HG03095 (cell line): ENCODE measurements at regions not wholly inside any gene's neighbourhood (a gene's known extent, or its start where the extent isn't known, plus 50 kb on each side); places are given as distances from the start of the nearest gene placed in this dataset.
"Not testable (repeated sequence)": the region's sequence is repeated elsewhere in the genome, so short reads cannot be mapped to it uniquely, and the experiment has no call there.

Source experiments
- ATAC-seq: cut with Tn5 transposase; IDR thresholded peaks from one replicate; pipeline ENCODE4 v1.9.1; 2021; ENCODE audit warnings: moderate library complexity; ENCODE audit not compliant: unreplicated experiment

DNA sequence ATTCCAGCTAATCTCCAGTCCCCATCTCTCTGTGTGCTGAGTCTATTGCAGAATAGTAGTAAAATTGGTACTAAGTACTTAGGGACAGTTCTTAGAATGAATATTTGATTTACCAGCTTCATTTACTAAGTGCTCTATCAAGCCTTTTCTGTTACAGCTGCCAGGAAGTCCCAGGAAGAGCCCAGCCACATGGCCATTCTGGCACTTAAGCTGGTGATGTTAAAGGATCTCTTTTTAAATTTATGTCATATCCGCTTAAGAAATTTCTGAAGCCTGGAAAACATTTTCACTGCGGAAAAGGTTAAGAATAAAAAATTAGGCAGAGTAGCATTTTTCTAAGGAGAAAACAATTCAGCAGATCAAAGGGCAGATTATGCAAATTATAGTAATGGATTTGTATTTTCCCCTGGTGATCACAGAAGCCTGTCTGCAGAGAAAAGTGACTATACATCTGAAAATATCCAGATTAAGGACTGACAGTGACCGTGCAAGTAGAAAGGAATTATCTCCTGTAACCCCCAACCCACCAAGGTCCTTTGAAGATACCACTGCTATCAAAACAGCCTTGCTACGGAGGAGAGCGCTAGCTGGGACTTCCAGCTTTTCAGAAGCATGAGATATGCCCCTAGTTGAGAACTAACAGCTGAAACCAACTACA lies 260.8 kb downstream of the SH3BP4 start:
- no peak for ATAC-seq

DNA sequence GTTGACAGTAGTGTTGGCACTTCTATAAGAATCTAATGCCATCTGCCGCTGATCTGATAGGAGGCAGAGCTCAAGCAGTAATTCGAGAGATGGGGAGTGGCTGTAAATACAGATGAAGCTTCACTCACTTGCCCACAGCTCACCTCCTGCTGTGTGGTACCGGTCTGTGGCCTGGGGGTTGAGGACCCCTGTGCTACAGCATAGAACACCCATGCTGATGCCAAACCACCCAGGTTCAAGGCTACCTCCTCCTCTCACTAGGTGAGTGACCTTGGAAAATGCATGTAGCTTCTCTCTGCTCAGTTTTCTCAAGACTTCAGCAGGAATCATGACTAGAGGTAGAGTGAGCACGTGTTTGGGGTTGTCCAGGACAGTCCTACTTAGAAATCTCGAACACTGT lies 263.4 kb downstream of the SH3BP4 start:
- ATAC-seq: no peak

DNA sequence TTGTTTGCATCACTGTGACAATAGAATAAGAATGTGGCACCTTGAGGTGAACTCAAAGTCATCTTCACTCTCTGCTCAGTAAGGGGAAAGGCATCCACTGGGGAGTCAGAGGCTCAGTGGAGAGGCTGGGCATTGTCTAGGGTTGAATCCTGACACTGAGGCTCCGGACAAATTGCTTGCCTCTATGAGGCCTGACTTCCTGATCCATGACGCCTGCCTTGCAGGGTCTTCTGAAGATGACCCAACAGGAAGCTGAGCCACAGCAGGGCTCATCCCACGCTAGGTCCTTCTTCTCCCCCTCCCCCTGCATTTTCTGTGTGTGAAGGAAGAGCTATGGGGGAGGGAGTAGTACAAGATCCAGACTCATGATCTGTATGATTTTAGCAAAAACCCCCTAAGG lies 265.1 kb downstream of the SH3BP4 start:
- no peak for ATAC-seq

DNA sequence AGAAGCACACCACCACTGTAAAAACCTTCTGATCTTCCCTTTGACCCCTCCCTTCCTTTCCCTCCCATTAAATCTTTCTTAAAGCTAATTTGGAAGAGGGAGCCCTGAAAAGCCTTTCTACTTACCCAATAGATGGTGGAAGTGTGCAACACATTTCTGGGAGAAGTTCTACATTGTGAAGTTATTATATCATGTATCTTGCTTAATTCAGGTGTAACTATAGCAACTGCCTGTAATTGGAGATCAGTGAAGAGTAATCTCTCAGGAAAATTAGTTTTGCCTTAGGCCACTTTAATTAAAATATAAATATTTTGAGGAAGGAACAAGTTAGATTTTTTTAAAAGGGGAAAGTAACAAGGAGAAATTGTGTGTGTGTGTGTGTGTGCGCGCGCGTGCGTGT lies 266.0 kb downstream of the SH3BP4 start:
- no peak for ATAC-seq

DNA sequence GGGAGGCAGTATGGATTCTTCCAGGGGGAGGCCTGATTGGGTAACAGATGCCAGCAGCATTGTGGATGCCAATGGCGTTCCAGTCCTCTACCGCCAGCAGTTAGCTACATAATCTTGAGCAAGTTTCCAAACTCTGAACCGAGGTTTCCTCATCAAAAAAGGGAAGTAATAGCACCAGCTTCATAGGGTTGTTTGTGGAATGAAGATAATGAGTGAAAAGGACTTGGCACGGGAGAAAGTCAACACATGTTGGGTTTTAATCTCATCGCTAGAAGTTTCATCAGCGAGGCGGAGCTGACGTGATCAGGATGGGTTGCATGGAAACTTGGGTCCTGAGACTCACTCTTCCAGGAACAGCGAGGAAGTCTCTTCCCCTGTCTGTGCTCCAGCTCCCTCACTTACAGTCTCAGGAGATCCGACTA lies 266.7 kb downstream of the SH3BP4 start:
- ATAC-seq: no peak

DNA sequence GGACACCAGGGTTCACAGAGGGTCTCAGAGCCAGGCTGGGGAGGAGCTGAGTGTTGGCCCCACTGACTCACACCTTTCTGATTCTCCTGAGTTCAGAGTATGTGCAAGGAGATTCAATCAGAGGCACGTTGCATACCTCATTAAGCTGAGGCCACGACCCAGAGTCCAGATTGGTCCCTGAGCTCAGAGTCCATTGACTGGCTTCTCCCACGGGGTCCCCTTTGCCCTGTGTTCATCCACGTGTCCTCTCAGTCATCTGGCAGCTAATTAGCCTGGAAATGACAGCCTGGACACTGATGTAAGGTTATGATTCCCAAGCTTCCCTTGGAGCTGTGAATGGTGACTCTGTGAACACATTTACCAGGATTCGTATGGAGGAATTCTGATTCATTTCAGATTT lies 267.2 kb downstream of the SH3BP4 start:
- ATAC-seq: no peak

DNA sequence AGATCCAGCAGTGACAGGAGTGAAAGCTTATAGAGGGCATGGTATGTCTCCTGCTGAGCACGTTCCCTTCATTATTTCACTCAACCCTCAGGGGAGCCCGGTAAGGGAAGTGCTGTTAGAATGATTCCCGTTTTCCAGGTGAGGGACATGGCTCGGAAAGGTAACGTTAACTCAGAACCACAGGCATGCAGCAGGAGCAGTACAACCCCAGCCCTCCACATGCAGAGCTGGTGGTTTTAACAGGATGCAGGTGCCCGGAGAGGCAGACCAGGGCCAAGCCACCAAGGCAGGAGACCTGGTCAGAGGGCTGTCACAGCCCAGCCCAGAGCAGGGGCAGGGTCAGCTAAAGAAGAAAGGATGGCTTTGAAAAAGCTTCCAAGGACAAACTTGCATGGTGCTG lies 268.5 kb downstream of the SH3BP4 start:
- no peak for ATAC-seq

DNA sequence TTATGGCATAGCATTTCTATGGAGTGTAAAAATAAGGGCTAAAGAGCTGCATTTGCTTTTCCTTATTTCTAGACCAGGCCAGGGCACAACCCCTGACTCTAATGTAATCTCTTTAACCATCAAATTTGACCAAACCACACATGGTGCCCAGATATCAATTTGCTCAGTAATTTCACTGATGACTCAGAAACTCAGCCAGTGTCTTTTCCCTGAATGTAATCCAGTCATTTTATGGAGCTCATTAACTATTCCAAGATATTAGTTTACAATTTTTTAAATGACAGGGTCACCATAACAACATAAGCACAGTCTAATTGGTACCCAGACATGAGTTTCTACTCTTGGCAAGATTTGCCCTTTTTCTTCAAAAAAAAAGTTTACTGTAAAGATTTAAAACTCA lies 270.8 kb upstream of the AGAP1 start:
- ATAC-seq: no peak

DNA sequence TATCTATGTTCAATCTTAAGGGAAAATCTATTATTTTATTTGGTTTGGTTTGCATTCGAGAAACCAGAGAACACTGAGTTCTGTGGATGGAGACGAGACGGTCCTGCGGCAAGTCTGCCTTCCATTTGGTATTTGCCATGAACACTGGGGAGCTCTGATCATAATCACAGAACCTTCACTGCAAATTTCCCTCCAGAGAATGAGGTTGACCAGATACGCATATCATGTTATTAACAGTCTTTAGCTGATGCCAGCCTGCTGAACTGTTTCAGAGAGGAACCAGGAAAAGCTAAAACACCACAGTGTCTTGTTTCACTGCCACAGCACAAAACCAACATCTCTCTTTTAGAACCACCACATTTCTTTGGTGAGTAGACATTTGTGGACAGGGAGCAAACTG lies 269.4 kb upstream of the AGAP1 start:
- no peak for ATAC-seq

DNA sequence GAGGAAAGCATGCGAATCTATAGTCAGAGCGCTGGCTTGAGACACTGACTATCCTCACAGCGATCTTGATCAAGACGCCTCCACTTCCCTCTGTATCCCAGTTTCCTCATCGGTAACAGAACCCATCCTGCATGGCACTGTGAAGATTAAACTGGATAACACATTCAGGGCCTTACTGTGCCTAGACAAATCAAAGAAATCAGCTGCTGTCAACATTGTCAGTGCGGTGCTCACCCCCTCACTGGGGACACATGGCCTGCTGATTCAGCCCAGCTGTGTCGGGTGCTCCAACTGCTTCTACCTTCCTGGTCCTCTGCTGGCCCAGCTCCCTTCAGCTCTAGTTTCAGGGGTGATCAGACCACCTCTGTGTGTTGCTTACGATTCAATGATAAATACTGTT lies 268.6 kb upstream of the AGAP1 start:
- ATAC-seq: no peak

DNA sequence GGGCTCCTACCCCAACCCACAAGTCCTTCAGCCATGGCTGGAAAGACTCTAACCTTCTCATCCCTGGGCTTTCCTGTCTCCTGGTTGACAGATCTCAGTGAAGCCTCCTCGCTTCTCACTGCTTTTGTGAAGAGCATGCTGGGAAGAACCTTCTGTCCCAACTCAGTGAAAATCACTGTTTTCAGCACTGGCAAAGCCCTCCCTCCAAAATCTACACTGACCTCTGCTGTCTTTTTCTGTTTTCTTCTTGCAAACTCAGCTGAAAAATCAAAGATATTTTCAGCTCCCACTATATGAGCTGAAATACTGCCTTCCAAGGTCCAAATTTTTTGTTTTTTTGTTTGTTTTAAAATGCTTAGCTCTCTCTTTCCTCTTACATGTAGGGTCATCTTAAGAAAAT lies 266.3 kb upstream of the AGAP1 start:
- no peak for ATAC-seq

DNA sequence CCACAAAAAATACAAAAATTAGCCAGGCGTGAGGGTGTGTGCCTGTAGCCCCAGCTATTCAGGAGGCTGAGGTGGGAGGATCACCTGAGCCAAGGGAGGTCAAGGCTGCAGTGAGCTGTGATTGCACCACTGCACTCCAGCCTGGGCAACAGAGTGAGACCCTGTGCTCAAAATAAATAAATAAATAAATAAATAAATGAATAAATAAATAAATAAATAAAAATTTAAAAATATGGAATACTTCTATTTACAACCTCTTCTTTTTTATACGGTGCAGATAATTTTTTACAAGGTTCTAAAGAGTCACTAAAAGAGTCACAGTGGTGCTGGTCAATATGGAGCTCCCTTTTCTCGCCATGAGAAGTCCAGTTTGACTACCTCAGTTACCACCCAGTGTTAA lies 265.4 kb upstream of the AGAP1 start:
- not testable (repeated sequence) for ATAC-seq

DNA sequence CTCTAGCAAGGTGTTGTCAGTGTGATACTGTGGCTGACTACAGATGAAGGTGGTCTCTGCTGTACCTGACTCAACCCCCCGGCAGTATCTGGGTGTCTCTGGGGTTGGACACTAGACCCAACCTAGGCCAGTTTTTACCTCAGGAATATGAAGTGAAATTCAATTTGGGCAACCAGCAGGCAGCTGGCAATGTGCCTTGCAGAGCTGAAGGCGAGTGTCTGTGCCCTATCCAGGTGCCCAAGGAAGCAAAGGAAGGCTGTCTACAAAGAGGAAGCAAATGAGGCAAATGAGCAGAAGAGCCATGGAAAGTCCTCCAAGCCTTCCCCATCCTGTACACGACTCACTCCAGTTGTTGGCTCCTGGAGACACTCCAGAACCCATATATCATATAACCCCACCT lies 264.6 kb upstream of the AGAP1 start:
- no peak for ATAC-seq

DNA sequence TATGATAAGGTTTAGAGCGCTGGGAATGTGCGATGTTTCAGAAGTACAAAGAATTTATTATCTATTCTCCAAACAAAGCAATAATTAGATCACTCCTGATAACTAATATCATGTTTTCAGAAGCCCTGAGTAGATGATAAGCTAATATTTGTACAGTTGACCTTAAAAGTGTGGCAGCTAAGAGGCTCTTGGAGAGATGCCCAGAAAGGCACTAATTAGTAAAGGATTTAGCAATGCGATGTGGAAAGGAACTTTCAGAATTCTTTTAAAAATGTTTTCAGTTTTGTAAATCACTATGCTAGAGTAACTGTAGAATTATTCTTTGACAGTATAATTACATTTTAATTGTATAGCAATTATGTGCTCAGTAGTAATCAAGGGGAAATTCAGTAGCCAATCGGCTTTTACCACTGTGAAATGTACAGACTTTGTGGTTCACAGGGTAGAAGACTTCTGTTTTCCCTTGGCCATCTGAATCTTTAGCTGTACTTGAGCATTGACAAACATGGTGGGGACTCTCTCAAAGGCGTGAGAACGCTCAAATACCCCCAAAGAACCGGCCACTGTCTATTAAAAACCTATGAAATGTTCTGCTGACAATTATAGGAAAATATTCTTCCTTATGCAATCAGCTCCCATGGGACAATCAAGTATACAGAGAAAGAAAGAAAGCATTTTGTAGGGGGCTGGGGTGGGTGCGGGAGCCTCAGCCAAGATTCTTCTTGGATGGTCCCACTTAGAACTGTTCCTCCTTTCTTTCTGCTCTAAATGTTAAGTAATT lies 262.8 kb upstream of the AGAP1 start:
- no peak for ATAC-seq

DNA sequence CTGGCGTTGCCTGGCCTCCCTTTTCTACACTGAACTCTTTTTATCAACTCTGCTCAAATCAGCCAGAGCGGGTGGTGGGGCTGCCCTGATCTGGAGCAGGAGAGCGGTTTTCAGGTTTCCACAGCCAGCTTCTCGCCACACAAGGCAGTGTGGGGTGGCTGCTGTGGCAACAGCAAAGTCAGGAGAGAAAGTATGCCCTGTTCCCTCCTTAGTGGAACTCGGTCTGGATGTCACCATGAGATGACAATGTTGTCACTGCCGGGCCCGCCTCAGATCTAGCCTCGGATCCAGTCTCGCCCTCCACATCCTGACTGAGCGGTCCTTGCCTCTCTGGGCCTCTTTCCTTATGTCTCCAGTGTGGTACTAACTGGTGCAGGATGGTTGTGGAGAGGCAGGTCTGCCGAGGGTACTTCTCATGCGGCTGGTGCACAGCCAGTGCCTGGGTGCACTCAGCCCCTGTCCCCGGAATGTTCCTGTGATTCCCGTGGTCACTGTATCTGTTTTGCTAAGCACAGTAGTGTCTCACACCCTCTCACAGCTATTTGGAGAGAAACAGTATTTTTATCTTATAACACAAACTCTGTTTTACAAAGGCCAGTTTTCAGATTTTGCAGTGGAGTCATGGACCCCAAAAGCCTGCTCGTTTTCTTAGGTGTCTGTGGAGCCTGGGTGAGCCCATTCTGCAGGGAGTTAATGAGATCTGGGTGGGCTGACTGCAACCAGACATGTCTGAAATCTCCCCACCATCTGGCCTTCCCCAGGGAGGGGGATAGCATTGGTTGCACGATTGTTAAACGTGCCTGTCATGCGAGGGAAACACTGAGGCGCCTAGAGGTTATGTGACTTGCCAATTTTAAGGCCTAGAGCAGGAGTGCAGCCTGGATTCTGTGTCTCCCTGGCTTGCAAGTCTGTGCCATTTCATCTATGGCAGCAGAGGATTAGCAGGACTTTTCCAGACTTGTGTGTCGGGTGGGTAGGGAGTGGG lies 261.1 kb upstream of the AGAP1 start:
- no peak for ATAC-seq

DNA sequence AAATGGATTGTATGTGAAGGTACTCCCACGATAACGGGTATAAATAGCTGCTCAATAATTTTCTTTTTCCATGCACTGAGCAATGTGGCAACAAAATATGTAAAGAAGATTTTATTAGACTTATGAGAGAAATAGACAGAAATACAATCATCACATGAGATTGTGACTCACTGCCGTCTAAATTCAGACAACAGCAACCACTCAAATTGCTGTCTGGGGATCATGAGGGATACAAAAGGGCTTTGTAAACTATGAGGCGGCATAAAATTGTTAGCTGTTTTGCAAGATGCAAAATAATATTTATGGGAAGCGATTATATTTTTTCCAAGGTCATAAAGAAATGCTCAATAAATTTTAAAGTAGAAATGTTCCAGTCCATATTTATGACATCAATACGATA lies 259.1 kb upstream of the AGAP1 start:
- ATAC-seq: no peak

DNA sequence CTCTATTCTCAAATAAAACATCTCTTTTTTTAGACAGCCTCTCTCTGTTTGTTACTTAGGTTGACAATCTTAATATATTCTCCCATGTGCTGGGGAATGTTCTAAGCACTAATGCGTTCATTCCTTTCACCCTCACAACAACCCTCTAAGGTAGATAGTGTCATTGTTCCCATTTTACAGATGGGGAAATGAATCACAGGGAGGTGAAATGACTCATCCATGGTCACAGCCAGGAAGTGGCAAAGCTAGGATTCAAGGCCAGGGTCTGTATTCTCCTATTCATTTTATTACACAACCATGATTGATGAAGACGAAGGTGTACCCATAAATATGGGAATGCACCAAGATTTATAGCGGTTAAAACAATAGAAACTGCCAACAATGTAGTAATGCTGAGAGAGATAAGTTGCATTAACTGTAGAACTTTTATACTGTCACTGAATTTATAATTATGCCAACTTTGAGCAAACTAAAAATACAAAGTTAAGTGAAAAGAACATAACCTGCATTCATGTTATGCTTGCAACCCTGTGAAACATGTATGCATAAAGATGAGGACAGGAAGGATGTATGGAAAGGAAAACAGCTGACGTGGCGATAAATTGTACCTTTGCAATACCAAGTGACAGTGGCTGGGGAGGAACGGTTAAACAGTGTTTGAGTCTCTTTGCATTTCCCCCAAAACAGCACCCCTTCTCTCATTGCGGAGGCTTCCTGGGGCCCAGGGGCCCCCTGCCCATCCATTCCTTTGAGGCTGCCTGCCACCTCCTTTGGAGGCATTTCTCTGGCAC lies 257.7 kb upstream of the AGAP1 start:
- no peak for ATAC-seq

DNA sequence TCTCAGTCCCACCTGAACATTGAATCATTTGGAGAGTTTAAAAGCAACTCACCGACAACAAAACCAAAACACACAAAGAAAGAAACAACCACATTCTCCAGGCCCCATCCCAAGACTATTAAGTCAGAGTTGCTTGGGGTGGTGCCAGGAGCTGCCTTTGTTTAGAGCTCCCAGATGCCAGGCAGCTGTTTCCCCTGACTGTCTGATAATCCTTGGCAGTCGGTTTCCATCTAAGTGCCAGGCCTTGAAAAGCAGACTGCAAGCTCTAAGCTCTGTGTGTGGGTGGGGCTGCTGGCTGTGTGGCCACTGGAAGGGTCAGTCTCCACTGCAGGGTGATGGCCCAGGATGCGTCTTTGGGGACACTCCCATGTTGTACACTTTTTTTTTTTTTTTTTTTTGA lies 255.3 kb upstream of the AGAP1 start:
- no peak for ATAC-seq

DNA sequence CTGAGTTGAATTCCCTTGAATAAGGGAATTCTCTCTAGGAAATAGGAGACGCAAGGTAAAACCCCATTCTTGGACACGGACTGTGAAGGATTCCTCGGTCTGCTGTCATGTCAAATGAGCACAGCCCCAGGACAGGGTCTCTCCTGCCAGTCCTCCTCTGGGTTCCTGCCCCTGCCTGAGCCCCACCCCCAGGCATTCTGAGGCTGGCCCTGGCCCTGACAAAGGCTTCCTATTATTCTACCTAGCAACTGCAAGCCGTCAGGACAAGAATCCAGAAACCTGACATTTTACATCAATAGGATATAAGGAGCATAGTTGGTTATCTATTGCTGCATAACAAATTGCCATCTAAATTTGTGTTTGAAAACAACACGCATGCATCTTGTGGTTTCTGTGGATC lies 253.3 kb upstream of the AGAP1 start:
- ATAC-seq: no peak

DNA sequence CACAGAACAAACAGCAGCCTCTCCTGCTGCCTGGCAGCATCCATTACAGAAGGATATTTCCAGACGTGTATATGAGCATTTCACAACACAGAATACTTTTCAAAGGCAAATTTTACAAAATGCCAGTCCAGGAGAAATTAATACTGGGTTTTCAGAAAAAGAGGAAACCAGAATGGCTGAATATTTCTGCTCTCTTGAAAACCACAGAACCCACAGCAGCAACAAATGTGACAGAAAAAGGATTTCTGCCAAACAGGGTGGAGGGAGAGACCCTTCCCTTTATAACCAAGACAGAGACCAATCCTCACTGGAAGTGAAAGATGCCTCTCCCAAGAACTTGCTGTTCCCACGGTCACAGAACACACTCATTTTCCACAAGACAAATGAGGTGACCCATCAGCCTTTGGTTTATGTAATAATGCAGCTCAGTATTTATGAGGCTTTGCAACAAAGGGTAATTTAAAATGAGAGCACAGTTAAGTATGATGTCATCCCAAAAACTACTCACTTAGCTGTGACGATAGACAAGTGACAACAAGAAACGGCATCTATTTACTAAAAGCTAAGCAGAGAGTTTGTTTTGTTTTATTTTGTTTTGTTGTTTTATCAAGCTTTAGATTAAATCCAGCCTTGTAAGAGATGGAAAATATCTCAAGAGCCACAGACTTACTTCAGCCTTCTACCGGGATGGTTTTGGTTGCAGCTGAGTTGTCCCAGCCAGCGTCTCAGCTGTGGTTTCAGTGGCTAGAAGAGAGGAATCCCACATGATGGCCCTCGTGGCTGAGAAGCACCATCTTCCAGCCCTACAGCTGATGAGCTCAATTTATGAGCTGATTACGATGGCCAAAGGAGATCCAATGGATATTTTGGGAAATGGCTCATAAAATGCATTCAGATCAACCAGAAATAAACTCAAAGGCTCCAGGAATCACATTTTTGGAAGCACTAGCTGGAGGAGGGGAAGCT lies 249.3 kb upstream of the AGAP1 start:
- ATAC-seq: no peak
